ENCODE measurements at regions not wholly inside any gene's neighbourhood (a gene's known extent, or its start where the extent isn't known, plus 50 kb on each side); places are given as distances from the start of the nearest gene placed in this dataset.

- Histone ChIP-seq H3K36me3 (replicated peaks in 1 of 2; ENCODE audit: control insufficient read depth in 1 of 2, insufficient read depth in 2 of 2, low read length in 2 of 2) (no peaks in the 10 kb centered on the region), H4K20me1 (ENCODE audit: insufficient read depth, low read length) (no peaks in the 10 kb centered on the region), H3K79me2 (ENCODE audit: insufficient read depth, low read length) (no peaks in the 10 kb centered on the region), H3K4me3 (replicated peaks in 1 of 3; ENCODE audit: low read depth in 2 of 3, low read length in 3 of 3) (no peak overlapping the region), H3K9ac (ENCODE audit: insufficient read depth, low read length, poor library complexity, severe bottlenecking) (no peak overlapping the region), H3K4me1 (ENCODE audit: control insufficient read depth in 1 of 2, insufficient read depth in 2 of 2, low read length in 2 of 2) (no peaks in the 10 kb centered on the region), H3K4me2 (replicated peaks; ENCODE audit: extremely low read depth, low read length, poor library complexity, severe bottlenecking) (no peak overlapping the region), H2AFZ (ENCODE audit: insufficient read depth, low read depth, low read length, poor library complexity, severe bottlenecking) (no peak overlapping the region), H3K27ac (ENCODE audit: low read depth in 1 of 2, low read length in 2 of 2) (no peak overlapping the region), H3K27me3 (ENCODE audit: control insufficient read depth in 2 of 2, insufficient read depth in 2 of 2, low read length in 2 of 2) (no peaks in the 10 kb centered on the region), H3K9me3 (replicated peaks in 1 of 2; ENCODE audit: control insufficient read depth in 1 of 2, insufficient read depth in 1 of 2, low read length in 2 of 2) (peaks cover 0 to 1% of the 10 kb centered on the region in 2 donors)
- no peak for DNase-seq
- H3K4me3 Mint-ChIP-seq = no peak overlapping the region
- H3K9me3 Mint-ChIP-seq = peaks cover 0 to 7% (median 2%) of the 10 kb centered on the region in 7 donors
- intact Hi-C loops (cut with micrococcal nuclease) = no loop called here
- WGBS (ENCODE audit: insufficient coverage) = no CpG with 5 or more reads among the region's 3 CpGs
- H3K27ac Mint-ChIP-seq = no peak overlapping the region
- no peaks in the 10 kb centered on the region for H3K36me3 Mint-ChIP-seq
- no peak for TF ChIP-seq CTCF (IDR thresholded peaks at IDR 0.05)
- H3K4me1 Mint-ChIP-seq = no peaks in the 10 kb centered on the region
- H3K27me3 Mint-ChIP-seq (ENCODE audit: low read depth in 3 of 3) = no peaks in the 10 kb centered on the region
These were observed 203.6 kb upstream of the PDZRN3 start for GRCh38 chr3:73828348-73828747.

- no peaks in the 10 kb centered on the region for H3K4me1 Mint-ChIP-seq
- no peak overlapping the region for H3K4me3 ChIP-seq (replicated peaks in 1 of 3; ENCODE audit: low read depth in 2 of 3, low read length in 3 of 3)
- H3K36me3 Mint-ChIP-seq = no peaks in the 10 kb centered on the region
- WGBS (ENCODE audit: insufficient coverage) = no CpG with 5 or more reads among the region's 2 CpGs
- no peaks in the 10 kb centered on the region for H3K9me3 ChIP-seq (replicated peaks in 1 of 2; ENCODE audit: control insufficient read depth in 1 of 2, insufficient read depth in 1 of 2, low read length in 2 of 2)
- H3K36me3 ChIP-seq (replicated peaks in 1 of 2; ENCODE audit: control insufficient read depth in 1 of 2, insufficient read depth in 2 of 2, low read length in 2 of 2) = no peaks in the 10 kb centered on the region
- H4K20me1 ChIP-seq (ENCODE audit: insufficient read depth, low read length) = no peaks in the 10 kb centered on the region
- no peak overlapping the region for H2AFZ ChIP-seq (ENCODE audit: insufficient read depth, low read depth, low read length, poor library complexity, severe bottlenecking)
- H3K4me1 ChIP-seq (ENCODE audit: control insufficient read depth in 1 of 2, insufficient read depth in 2 of 2, low read length in 2 of 2) = no peaks in the 10 kb centered on the region
- no peak overlapping the region for H3K27ac Mint-ChIP-seq
- no peaks in the 10 kb centered on the region for H3K79me2 ChIP-seq (ENCODE audit: insufficient read depth, low read length)
- H3K9me3 Mint-ChIP-seq = peaks cover 0 to 7% (median 2%) of the 10 kb centered on the region in 7 donors
- H3K4me3 Mint-ChIP-seq = no peak overlapping the region
- H3K27ac ChIP-seq (ENCODE audit: low read depth in 1 of 2, low read length in 2 of 2) = no peak overlapping the region
- H3K27me3 Mint-ChIP-seq (ENCODE audit: low read depth in 3 of 3) = no peaks in the 10 kb centered on the region
- no peak for DNase-seq
- no peak overlapping the region for H3K4me2 ChIP-seq (replicated peaks; ENCODE audit: extremely low read depth, low read length, poor library complexity, severe bottlenecking)
- intact Hi-C loops (cut with micrococcal nuclease) = no loop called here
- TF ChIP-seq CTCF (IDR thresholded peaks at IDR 0.05) = no peak
- H3K27me3 ChIP-seq (ENCODE audit: control insufficient read depth in 2 of 2, insufficient read depth in 2 of 2, low read length in 2 of 2) = no peaks in the 10 kb centered on the region
- H3K9ac ChIP-seq (ENCODE audit: insufficient read depth, low read length, poor library complexity, severe bottlenecking) = no peak overlapping the region
These were observed 203.0 kb upstream of the PDZRN3 start for GRCh38 chr3:73827725-73828211.

All from CD14-positive monocyte (primary cell).